LNCaP clone FGC (cell line): ENCODE measurements at regions not wholly inside any gene's neighbourhood (a gene's known extent, or its start where the extent isn't known, plus 50 kb on each side); places are given as distances from the start of the nearest gene placed in this dataset.

Experiments used
- DNase-seq: peaks from one replicate; pipeline ENCODE4 v3.0.0-alpha.2; 2011; ENCODE audit warnings: low read depth
- H3K4me3 ChIP-seq: 2 replicates; pipeline ENCODE4 v1.5.1; 2011; ENCODE audit warnings: mild to moderate bottlenecking, low read depth, low read length, control low read depth
- TF ChIP-seq, protein P1 (sequence below): IDR thresholded peaks from 2 replicates; pipeline ENCODE4 v1.5.1; 2012; ENCODE audit warnings: mild to moderate bottlenecking; ENCODE audit not compliant: control insufficient read depth, insufficient read depth; ENCODE audit errors: extremely low read depth

DNA sequence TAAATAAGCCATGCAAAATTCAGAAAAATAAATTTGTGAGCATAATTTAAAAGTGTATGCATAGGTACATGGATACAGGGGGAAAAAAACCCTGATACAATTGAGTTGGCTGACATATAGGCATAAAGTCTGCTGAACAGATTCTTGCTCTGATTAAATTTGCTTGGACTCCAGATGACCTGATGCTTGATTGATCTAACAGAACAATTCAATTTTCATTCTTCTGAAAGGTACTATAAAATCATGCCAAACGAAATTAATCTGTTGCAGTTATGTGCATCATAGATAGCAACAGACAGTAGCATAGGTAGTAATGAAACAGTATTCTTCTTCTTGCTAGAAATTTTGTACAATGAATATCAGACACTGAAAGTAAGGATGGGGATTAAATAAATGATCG lies 578.2 kb upstream of the SLITRK6 start:
- TF ChIP-seq, protein P1, sequence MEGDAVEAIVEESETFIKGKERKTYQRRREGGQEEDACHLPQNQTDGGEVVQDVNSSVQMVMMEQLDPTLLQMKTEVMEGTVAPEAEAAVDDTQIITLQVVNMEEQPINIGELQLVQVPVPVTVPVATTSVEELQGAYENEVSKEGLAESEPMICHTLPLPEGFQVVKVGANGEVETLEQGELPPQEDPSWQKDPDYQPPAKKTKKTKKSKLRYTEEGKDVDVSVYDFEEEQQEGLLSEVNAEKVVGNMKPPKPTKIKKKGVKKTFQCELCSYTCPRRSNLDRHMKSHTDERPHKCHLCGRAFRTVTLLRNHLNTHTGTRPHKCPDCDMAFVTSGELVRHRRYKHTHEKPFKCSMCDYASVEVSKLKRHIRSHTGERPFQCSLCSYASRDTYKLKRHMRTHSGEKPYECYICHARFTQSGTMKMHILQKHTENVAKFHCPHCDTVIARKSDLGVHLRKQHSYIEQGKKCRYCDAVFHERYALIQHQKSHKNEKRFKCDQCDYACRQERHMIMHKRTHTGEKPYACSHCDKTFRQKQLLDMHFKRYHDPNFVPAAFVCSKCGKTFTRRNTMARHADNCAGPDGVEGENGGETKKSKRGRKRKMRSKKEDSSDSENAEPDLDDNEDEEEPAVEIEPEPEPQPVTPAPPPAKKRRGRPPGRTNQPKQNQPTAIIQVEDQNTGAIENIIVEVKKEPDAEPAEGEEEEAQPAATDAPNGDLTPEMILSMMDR, result no peak
- no peak overlapping the region for H3K4me3 ChIP-seq
- no peak for DNase-seq

DNA sequence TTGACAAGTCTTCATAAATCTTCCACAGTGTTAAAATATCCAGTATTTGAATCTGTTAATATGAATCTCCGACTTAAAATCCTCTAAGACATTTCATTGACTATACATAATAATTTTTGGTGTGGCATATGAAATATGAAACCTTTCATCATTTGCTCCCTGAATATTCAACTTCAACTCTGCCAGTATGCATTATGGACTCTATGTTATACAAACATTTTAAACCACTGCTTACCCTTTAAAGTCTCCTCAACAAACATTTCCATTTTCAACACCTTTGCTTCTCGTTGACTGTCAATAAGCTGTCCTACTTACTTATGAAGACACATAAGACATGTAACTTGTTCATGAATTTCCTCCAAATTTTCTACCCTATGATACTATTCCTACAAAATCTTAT lies 579.4 kb upstream of the SLITRK6 start:
- DNase-seq, result no peak
- H3K4me3 ChIP-seq, result no peak overlapping the region
- TF ChIP-seq, protein P1, result no peak

DNA sequence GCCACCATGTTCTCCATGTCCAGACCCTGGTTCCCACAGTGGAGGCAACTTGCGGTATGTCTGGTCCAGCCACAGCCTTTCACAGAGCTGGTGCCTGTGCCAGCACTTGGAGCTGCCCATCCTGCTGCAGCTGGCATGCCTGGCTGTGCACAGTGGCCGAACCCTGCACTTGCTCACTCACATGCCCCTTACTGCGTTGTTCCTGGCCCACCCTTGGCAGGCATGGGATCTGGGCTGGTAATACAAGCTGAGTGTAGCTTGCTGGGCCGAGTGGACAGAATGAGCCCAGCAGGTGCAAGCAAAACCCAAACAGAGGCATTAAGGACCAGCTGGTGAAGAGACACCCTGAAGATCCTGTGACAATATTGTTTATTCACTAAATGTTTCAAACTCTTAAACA lies 583.9 kb upstream of the SLITRK6 start:
- DNase-seq, result peak; percentile 3
- TF ChIP-seq, protein P1, result no peak
- H3K4me3 ChIP-seq, result no peak overlapping the region

DNA sequence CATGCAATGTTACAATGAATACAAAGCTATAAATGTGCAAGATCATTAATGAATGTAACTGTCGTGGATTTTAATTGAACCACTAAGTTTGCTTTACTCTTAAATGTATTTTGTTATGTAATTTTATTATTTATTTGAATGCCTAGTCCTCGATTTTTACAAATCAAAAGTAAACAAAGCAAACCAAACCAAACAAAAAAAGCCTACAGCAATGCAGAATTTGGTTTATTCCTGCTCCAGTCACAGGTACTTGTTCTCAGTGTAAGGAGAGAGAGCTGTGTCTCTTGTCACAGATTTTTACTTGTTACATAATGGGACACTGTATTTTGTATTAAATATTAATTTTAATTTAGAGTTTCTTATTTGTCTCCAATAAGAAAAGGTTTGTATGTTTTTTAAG lies 584.3 kb upstream of the SLITRK6 start:
- no peak overlapping the region for H3K4me3 ChIP-seq
- TF ChIP-seq, protein P1, result no peak
- DNase-seq, result no peak

DNA sequence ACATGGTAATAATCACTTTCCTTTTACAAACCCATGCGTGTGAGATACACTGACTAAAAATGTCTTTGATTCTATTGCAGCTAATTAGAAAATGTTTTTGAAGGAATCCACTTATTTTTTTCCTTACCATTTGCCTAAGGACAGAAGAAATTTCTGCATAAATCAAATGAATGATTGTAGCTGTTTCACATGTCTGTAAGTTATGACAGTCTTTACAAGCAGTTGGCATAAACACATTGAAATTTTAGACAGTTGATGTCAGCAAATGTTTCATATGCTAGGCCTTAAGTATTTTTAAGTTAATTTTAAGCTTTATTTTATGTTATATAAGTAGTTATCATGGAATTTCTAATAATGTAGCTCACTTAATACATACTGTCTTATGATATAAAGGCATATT lies 598.4 kb upstream of the SLITRK6 start:
- DNase-seq, result no peak
- TF ChIP-seq, protein P1, result no peak
- H3K4me3 ChIP-seq, result no peak overlapping the region

DNA sequence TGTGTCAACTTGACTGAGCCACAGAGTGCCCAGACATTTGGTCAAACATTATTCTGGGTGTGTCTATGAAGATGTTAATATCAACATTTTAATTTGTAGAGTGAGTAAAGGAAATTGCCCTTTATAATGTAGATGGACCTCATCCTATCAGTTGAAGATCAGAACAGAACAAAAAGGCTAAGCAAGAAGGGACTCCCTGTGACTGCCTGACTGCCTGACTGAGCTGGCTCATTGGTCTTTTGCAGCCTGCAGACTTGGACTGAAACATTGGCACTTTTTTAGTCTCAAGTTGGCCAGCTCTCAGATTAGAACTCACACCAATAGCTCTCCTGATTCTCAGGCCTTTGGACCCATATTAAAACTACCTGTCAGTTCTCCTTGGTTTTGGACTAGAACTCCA lies 600.4 kb upstream of the SLITRK6 start:
- no peak for DNase-seq
- no peak overlapping the region for H3K4me3 ChIP-seq
- TF ChIP-seq, protein P1, result no peak

DNA sequence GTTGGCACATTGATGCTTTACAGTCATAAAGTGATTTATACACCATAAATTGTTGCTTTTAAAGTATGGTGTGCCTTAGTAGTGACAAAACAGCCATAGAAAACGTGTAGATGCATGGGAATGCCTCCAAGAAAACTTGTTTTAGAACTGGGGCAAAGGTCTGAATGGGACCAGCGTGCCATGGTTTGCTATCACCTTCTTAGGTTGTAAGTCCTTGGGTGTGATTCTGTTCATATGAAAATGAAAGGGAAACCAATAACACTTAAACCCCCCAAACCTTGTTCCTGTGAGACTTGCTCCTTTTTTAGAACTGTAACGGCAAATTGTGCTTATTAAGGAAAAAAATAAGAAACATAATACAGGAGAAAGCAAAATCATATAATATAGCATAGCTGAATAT lies 603.3 kb upstream of the SLITRK6 start:
- TF ChIP-seq, protein P1, result no peak
- H3K4me3 ChIP-seq, result no peak overlapping the region
- no peak for DNase-seq
